ENCODE measurements at regions not wholly inside any gene's neighbourhood (a gene's known extent, or its start where the extent isn't known, plus 50 kb on each side); places are given as distances from the start of the nearest gene placed in this dataset.

DNA sequence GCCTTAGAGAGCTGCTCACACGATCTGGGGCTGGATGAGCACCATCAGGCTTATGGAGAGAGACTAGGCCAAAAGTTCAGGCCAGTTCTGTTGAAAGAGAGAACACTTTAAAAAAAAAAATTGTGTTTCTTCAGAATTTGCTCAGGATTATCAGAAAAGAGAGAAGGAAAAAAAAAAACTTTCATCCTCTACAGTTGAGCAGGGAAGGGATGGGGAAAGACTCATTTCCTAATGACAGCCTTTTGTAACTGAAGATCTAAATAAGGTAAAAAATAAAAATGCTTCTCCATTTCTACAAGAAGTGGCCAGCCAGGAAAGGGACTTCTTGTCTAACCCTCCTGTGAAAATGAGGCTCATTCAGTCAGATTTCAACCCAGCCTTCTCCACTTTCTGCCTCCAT lies 134.8 kb downstream of the LY86 start:
- intact Hi-C loops (cut with DNase I) = loop anchor here (10.0 kb wide), 1 partner anchor 521 kb away; no protein-coding TSS in a partner anchor
- DNase-seq = no peak

DNA sequence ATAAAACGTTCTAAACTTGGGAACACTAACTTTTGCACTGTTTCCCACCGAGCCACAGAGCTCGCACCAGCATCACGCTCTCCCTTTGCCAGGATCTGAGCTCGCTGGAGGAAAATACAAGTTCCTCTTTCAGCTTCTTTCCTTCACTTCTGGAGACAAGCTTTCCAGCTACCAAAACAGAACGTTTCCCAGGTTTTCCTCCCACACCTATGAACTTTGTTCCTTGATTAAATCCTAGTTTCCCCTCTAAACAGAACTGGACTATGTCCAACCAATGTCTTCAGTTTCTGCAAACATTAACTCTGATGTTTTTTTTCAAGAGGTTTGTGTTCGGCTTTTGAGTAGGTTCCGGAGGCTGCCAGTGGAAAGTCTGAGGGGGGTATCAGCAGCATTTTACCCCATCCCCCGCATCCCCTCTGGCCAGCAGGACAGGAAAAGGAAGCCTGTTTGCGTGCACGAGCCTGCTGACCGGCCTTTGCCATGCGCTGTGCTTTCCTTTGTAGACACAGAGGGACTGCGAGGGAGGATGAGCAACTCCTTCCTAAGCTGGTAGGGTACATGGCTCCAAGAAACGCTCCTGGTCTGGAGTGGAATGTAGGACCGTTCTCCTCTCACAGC lies 135.5 kb downstream of the LY86 start:
- intact Hi-C loops (cut with DNase I) = loop anchor here (10.0 kb wide), 1 partner anchor 521 kb away; no protein-coding TSS in a partner anchor
- DNase-seq = peak in 7 of 42 donors; percentile 29 to 49 (median 34)

DNA sequence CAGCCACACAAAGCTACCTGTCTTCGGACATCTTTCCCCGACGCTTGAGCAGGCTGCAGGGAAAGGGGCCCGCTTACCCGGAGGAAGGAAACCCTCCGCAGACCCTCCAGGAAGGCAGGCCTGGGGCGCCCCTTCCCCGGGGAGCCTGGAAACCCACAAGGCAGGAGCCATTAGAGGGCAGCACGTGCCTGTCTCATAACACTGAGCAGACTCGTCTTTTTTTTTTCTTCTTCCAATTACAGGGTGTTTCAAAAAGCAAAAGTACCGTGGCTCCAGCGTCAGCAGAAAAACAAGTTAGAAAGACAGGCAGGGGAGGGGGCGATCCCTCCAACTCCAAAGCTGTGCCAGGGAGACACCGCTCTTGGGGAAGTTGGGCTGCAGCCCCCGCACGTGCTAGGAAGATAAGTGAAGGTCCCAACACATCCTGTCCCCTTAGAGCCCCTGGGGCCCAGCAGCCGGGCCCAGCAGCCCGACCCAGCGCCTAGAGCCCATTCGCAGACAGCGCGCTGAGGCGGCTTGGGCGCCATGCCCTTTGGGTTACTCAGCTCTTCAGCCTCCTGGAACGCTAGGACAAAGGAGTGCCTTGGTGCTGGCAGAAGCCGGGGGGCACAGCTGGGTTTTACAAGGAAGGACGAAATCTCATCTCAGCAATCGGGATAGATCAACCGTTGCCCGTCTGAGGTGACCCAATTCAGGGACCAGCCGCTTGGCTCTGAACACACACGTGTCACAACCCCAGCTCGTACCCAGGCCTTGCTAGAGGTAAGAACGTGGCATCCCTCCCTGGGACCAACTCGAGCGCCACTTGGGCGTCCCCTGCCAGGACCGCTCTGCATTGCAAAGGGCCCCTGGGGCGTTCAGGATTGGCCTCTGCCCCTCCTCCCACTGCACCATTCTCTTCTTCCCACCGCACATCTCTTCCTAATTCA lies 136.3 kb downstream of the LY86 start:
- intact Hi-C loops (cut with DNase I) = loop anchor here (10.0 kb wide), 1 partner anchor 520 kb away; no protein-coding TSS in a partner anchor
- peak in 41 of 42 donors; percentile 41 to 81 (median 64) for DNase-seq

DNA sequence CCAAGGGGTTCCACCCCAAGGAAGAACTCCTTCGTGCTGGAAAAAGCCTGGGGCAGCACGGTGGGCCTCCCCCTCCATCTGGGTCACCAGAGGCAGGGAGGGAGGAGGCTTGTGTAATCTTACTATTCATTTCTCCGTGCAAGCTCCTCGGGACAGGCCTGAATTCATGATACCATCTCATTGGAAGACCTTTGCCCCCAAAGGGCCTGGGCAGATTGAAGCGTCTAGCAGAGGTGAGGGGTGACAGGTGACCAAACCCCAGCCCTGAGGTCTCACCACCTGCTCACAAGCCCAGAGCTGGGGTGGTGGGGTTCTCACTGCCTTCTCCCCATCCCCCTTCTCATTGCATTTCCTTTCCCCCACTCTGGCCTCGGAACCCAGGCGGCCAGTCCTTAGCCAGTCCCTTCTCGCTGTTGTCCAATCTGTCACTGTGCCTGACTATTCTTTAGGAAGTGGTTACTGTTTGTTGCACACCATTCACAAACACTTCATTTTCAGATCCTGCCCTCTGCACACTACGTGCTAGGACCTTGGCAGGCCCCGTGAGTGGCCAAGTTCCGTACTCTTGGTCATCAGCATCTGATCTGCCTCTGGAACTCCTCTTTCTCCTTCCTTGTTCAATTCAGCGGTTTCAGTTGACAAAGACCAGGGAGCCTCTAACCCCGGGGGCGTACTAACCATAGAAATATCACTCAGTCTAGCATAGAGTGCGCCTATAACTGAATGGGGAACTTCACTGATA lies 137.1 kb downstream of the LY86 start:
- intact Hi-C loops (cut with DNase I) = loop anchor here (10.0 kb wide), 1 partner anchor 519 kb away; no protein-coding TSS in a partner anchor
- DNase-seq = peak in 4 of 42 donors; percentile 23 to 38 (median 32)

DNA sequence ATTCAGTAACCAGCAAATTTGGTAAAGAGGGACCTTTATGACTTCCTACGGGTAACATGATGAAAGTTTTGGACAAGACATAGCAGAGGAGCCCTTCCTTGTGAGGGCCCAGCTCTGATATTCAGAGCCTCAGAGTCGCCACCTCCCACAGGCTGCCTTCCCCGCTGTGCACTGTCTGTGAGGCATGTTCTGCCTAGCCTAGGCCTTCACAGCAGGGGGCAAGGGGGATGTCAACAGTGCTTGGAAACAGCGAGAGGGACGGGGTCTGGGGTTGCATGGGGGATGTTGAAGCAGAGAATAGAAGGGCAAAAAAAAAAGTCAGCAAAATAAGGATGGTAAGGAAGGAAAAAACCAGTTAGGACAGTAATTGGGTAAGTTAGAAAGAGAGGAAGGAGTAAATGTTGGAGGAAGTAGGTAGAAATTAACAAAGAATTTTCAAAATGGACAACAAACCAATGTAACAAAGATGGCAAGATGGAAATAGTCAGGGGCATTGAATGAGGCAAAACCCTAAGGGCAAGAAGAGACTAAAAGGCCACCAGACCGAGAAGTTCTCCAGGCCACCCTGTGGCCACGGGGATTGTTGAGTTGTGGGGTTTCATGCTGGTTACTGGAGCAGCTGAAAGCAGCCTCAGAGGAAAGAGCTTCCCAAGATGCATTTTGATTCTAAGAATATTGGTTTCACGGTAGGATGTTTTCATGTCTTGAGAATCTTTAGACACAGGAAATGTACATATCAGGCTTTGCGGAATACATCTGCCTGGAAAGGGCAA lies 139.8 kb downstream of the LY86 start:
- intact Hi-C loops (cut with DNase I) = loop anchor here (10.0 kb wide), 1 partner anchor 516 kb away; no protein-coding TSS in a partner anchor

DNA sequence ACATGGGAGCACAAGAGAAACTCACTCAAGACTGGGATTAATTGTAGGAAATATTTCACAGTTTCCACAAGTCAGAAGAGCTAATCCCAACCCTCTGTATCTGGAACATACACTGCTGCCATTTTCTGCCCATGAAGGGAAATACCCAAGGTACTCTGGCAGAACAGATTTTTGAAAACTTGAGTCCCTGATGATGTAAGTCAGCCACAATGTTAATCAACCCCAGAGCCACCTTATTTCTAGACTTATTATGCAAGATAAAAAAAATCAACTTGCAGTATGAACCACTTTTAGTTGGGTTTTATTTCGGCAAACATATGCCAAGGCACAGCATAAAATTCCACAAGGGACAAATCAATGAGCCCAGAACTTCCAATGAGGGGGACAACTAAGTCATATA lies 141.5 kb downstream of the LY86 start:
- intact Hi-C loops (cut with DNase I) = loop anchor here (10.0 kb wide), 1 partner anchor 515 kb away; no protein-coding TSS in a partner anchor
- DNase-seq = no peak

More for the DNA sequence above, 139.8 kb downstream of the LY86 start:
- DNase-seq = no peak

DNA sequence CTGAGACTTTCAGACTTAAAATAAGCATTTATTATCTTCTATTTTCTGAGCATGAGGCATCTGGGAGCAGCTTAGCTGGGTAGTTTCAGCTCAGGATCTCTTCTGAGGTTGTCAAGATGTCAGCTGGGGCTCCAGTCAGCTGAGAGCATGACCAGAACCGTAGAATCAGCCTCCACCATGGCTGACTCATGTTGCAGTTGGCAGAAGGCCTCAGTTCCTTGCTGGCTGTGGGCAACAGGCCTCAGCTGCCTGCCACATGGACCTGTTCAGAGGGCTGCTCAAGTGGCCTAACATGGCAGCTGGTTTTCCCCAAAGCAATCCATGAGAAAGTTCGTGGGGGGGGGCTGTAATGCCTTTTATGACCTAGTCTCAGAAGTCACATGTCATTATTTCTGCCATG lies 142.3 kb downstream of the LY86 start:
- DNase-seq = no peak
- intact Hi-C loops (cut with DNase I) = no loop called here

DNA sequence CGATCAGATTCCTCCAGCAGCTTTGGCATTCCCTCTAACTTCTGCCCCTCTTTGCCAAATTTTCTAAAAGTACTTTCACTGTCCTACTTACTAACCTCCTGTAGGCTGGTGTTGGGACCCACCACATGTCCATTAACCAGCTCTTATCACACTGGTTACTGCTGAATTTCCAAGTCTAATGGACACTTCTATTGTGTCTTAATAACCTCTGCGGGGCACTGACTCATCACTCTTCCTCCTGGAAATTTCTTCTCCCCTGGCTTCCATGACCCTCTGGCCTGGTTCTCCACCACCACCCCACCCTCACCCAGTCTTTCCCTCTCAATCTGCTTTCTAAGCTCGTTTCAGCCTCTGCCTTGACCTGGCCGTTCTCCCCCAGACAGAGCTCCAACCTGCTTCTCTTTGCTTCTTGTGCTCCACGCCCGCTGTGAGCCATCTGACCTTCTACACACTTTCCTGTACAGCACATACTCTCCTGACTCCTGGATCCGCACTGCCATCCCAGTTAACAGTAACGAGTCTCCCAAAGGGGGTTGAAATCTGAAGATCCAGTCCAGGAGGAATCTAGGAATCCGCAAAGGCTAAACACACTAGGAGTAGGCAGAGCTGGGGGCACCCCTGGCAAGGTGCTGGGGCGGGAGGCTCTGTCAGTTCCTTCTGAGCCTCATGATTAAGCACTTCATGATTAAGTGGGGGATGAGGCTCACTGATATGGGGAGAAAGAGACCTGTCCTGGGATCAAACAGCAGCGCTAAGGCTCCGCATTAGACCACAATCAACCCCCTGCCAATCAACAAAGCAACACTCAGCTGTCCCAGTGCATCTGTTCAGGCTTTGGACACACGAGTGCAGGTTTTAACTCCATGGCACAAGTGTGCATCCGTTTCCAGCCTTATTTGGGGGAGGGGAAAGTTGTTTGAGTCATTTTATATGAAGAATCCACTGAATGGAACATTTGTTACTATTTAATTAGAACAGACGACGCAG lies 146.3 kb downstream of the LY86 start:
- no peak for DNase-seq
- intact Hi-C loops (cut with DNase I) = no loop called here

DNA sequence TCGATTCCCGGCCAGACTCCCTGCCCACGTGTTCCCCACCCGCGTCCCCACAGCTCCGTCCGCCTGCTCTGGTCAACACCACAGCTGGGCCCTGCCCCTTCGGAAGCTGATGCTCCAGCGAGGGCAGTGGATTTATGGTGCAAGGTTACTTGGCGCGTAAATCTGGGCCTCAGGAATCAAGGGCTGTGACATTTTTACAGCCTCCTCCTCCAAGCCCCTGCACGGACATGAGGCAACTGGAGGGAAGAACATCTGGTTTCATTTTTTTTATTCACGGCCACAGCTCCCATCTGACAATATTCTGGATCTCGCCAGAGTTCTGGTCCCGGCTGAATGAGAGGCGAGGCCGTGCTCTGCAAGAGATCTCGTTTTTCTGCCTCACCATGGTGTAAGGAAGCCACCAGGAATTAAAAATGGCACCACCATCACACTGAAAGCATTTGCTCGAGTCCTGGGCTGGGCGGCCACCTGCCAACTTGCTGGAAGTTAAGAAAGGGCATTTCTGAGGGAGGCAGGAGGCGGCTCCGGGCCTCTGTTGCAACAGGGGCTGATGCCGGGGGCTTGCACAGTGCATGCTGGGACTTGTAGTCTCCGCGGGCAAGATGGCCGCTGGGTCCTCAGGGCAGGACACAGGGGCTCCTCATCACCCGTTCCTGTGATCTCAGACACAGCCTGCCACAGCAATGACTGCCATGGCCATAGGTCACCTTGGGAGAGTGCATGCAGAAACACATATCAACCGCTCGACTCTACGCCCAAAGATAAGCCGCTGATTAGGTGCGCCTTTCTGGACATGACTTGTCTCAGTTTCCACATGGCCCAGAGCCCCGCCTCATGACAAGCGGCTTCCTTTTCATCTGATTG lies 148.5 kb downstream of the LY86 start:
- intact Hi-C loops (cut with DNase I) = no loop called here
- DNase-seq = peak in 3 of 42 donors; percentile 12 to 54 (median 15)

DNA sequence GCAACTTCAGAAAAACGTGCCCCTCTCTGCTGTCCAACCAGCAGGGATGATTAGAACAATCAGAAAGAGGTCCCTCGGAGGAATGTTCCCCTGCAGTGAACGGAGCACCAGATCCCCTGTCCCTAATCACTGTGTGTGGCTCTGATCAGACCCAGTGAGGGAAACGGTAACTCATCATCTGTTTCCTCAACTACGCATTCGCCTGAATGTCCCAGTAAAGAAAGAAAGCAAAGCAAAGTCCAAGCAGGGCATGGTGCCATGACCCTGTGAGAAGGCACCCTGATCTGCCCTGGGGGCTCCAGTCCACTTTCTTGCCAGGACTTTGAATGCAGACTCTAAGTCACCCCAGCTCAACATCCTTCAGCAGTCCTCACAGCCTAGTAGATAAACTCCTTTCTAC lies 149.2 kb downstream of the LY86 start:
- intact Hi-C loops (cut with DNase I) = no loop called here
- DNase-seq = no peak

DNA sequence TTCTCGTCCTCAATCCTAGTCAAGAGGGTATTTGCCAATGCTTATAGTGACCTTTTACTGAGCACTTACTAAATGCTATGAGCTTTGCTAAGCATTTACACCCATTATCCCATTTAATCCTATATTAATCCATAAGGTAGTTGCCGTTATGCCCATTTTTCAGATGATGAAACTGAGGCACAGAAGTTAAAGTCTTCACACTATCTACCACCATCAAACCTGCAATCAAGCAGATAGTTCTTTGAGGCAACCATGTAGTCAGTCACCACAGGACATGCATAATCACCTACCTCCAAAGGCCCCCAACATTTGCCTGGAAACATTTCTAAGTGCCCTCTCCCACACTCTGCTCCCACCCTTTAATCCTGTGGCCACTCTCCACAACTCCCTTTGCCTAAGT lies 149.6 kb downstream of the LY86 start:
- no peak for DNase-seq
- intact Hi-C loops (cut with DNase I) = no loop called here

DNA sequence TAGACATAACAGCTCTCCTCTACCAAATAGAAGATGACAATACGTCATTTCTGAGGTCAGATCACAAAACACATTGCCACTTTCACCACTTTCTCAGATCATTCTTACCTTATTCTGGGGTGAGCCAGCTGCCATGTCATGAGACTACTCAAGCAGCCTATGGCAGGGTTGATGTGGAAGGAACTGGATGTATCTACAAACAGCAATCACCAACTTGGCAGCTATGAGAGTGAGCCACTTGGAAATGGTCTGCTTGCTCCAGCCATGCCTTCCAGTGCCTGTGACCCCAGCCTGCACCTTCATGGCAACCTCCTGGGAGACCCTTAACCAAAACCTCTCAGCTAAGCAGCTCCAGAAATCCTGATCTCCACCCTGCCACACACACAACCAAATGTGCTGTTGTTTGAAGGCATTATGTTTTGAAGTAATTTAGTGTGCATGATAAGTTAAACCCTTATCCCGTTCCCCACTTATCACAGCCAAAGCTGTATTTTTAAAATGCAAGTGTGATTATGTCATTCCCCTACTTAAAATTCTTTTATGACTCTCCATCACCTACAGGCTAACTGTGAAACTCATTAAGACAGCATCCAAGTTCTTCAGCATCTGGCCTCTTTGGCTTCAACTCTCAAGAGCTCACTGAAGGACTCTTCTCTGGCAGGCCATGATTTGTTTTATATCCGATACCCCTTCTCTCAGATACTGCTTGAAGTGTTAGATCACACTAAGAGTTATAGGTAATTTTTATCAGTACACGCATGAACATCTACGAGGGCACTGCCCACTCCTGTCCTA lies 150.6 kb downstream of the LY86 start:
- DNase-seq = peak in 2 of 42 donors; percentile 30 to 31
- intact Hi-C loops (cut with DNase I) = no loop called here

DNA sequence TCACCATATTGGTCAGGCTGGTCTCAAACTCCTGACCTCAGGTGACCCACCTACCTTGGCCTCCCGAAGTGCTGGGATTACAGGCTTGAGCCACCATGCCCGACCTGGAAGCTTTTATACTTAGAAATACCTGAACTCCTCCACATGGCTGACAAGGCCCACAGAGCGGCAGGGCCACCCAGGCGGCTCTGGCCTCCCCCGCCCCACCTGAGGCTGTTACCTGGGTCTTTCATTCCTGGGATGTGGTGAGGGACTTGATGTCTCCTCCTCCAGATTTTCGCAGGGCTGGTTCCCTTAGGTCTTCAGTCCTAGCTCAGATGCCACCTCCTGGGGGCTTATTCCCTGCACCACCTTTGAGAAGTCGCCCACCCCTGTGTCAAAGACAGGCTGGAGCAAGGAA lies 152.1 kb downstream of the LY86 start:
- no peak for DNase-seq
- intact Hi-C loops (cut with DNase I) = no loop called here

DNA sequence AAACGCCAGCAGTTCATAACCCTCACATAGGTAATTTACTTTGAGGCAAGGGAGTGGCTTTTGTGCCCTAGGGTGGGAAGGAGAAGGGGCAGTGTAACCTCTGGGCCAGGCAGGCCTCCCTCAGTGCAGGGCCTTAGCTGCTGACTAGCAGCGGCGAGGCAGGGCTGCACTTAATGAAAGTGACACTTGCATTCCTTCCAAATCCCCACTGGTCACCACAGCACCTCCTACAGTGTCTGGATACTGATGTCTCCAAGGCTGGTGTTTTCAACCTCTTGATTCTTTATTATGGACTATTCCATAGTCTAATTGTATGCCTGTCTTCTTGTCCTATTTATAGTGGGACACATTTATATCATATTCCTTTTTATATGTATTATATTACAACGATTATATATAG lies 152.7 kb downstream of the LY86 start:
- intact Hi-C loops (cut with DNase I) = no loop called here
- DNase-seq = no peak

DNA sequence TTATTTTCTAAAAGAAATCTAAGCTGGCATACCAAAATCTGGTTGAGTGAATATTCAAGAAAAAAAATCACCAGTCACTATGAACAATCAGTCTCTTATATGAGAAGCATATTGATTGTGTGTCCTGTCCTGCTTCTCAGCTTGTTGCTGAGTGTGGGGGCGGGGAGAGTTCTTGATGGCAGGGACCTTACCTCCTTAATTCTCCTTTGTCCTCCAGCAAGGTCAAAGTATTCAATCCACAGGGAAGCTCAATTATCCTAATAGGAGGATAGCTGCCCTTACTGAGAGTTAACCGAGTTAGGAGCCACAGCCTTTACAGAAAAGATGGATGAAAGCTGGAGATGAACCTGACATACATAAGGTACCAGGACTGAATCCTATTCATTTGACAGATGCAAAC lies 154.0 kb downstream of the LY86 start:
- intact Hi-C loops (cut with DNase I) = no loop called here
- no peak for DNase-seq

DNA sequence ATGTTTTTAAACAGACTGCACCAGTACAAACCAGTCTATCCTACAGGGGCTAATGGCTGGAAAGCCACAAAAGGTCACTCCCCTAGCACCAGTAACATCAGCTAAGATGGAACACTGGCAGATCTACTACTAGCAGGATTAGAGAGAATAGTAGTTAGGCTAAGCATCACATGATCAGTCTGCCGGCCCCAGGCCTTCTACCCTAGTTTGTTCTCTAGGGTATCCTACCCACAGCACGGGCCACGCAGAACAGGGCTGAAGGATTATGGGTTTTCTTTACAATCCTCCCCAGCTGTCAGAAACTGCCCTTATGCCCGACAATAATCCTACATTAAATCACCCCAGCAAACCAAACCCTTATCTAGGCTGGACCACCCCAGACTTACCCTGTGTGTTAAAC lies 156.0 kb downstream of the LY86 start:
- intact Hi-C loops (cut with DNase I) = no loop called here
- DNase-seq = no peak
